Vagina (tissue), 2 donors: ENCODE measurements at regions not wholly inside any gene's neighbourhood (a gene's known extent, or its start where the extent isn't known, plus 50 kb on each side); places are given as distances from the start of the nearest gene placed in this dataset.

ENCODE experiments used
- DNase-seq, 2 donors: peaks; one replicate each; pipeline ENCODE4 v3.0.0-alpha.2; 2017; ENCODE audit errors: extremely low spot score in 2 of 2
- H3K27ac ChIP-seq: fragments of 200-600 bp; sonication (generic); one replicate; pipeline ENCODE4 v1.5.1; 2019
- H3K27me3 ChIP-seq: fragments of 200-600 bp; sonication (generic); one replicate; pipeline ENCODE4 v1.5.1; 2019
- H3K36me3 ChIP-seq, 2 donors: fragments of 200-600 bp; sonication (generic); one replicate each; pipeline ENCODE4 v1.5.1; 2017 to 2019
- H3K4me1 ChIP-seq: fragments of 200-600 bp; sonication (generic); one replicate; pipeline ENCODE4 v1.5.1; 2019
- H3K4me3 ChIP-seq, 2 donors: fragments of 200-600 bp; sonication (generic); 1 replicate in 1 of 2; 2 replicates in 1 of 2; pipeline ENCODE4 v1.5.1; 2016 to 2019
- H3K9me3 ChIP-seq: fragments of 200-600 bp; sonication (generic); one replicate; pipeline ENCODE4 v1.5.1; 2019
- POLR2A ChIP-seq, 2 donors: fragments of 450-650 bp; IDR thresholded peaks; one replicate each; pipeline ENCODE4 v1.6.1; 2017; ENCODE audit warnings: antibody characterized with exemption in 2 of 2, mild to moderate bottlenecking in 2 of 2, moderate library complexity in 2 of 2
- POLR2AphosphoS5 ChIP-seq, 2 donors: sonication (generic); formaldehyde crosslinking; IDR thresholded peaks; one replicate each; pipeline ENCODE4 v1.9.0; 2017; ENCODE audit warnings: antibody characterized with exemption in 2 of 2, mild to moderate bottlenecking in 2 of 2, low read depth in 1 of 2; ENCODE audit not compliant: insufficient read depth in 1 of 2
- intact Hi-C: fragments of 100-400 bp; cut with DNase I; formaldehyde crosslinking; loops from one replicate; pipeline ENCODE4 v1.15.1; 2023
- TF ChIP-seq, protein P1 (sequence below), 3 experiments: fragments of 450-650 bp in 2 of 3; fragments of 200-600 bp in 1 of 3; sonication (generic) in 1 of 3; IDR thresholded peaks; one replicate each; pipeline ENCODE4 v1.5.1; 2017 to 2019; ENCODE audit warnings: antibody characterized with exemption in 3 of 3, mild to moderate bottlenecking in 2 of 3, moderate library complexity in 2 of 3

DNA sequence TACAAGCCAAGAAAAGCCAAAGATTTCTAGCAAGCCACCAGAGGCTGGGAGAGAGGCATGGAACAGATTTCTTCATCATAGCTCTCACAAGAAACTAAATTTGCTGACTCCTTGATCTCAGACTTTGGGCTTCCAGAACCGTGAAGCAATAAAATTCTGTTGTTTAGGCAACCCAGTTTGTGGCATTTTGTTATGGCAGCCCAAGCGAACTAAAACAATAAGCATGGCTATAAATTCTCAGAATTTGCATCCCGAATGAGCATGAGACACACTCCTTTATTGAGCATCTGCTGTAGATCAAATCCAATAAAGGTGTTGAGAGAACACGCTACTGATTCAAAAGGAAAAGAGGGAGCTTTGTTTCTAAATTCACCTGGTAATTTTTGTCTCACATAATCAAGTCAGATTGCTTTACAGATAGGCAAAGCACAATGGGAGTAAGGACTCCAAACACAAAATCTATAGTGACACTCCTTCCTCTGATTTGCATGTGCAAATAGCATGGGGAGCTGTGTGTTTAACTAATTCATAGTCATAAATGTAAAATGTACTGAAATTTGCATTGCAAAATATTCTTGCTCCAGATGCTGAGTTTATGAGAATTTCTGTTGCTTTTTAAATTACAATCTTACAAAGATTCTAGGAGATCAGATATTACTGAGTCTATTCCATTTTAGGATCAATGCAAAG lies 308.7 kb downstream of the MED10 start:
- no peaks in the 10 kb centered on the region for H3K4me1 ChIP-seq
- intact Hi-C loops, result no loop called here

GRCh38 chr5:6066016-6066415 lies 312.3 kb downstream of the MED10 start:
- TF ChIP-seq POLR2AphosphoS5 (IDR thresholded peaks at IDR 0.05; ENCODE audit: insufficient read depth in 1 of 2, low read depth in 1 of 2) (no peak), POLR2A (IDR thresholded peaks at IDR 0.05) (no peak)
- TF ChIP-seq, protein P1, sequence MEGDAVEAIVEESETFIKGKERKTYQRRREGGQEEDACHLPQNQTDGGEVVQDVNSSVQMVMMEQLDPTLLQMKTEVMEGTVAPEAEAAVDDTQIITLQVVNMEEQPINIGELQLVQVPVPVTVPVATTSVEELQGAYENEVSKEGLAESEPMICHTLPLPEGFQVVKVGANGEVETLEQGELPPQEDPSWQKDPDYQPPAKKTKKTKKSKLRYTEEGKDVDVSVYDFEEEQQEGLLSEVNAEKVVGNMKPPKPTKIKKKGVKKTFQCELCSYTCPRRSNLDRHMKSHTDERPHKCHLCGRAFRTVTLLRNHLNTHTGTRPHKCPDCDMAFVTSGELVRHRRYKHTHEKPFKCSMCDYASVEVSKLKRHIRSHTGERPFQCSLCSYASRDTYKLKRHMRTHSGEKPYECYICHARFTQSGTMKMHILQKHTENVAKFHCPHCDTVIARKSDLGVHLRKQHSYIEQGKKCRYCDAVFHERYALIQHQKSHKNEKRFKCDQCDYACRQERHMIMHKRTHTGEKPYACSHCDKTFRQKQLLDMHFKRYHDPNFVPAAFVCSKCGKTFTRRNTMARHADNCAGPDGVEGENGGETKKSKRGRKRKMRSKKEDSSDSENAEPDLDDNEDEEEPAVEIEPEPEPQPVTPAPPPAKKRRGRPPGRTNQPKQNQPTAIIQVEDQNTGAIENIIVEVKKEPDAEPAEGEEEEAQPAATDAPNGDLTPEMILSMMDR (IDR thresholded peaks at IDR 0.05), result no peak
- H3K27me3 ChIP-seq, result no peaks in the 10 kb centered on the region
- H3K4me3 ChIP-seq, result no peak overlapping the region
- peak in 1 of 2 donors; percentile 52 for DNase-seq
- H3K4me1 ChIP-seq, result no peaks in the 10 kb centered on the region
- no peak overlapping the region for H3K27ac ChIP-seq
- H3K9me3 ChIP-seq, result no peaks in the 10 kb centered on the region
- no peaks in the 10 kb centered on the region for H3K36me3 ChIP-seq
- intact Hi-C loops, result no loop called here

More for the DNA sequence above, 308.7 kb downstream of the MED10 start:
- Histone ChIP-seq H3K27ac (no peak overlapping the region), H3K27me3 (no peaks in the 10 kb centered on the region), H3K4me3 (no peak overlapping the region), H3K9me3 (no peaks in the 10 kb centered on the region), H3K36me3 (no peaks in the 10 kb centered on the region)
- DNase-seq, result peak in 1 of 2 donors; percentile 18
- TF ChIP-seq POLR2A (IDR thresholded peaks at IDR 0.05) (no peak), POLR2AphosphoS5 (IDR thresholded peaks at IDR 0.05; ENCODE audit: insufficient read depth in 1 of 2, low read depth in 1 of 2) (no peak)
- TF ChIP-seq, protein P1 (IDR thresholded peaks at IDR 0.05), result no peak

- no peak overlapping the region for H3K4me3 ChIP-seq
- DNase-seq, result peak in 1 of 2 donors; percentile 37
- H3K4me1 ChIP-seq, result no peaks in the 10 kb centered on the region
- TF ChIP-seq, protein P1 (IDR thresholded peaks at IDR 0.05), result no peak
- TF ChIP-seq POLR2AphosphoS5 (IDR thresholded peaks at IDR 0.05; ENCODE audit: insufficient read depth in 1 of 2, low read depth in 1 of 2) (no peak), POLR2A (IDR thresholded peaks at IDR 0.05) (no peak)
- H3K27ac ChIP-seq, result no peak overlapping the region
- no peaks in the 10 kb centered on the region for H3K9me3 ChIP-seq
- H3K27me3 ChIP-seq, result no peaks in the 10 kb centered on the region
- no peaks in the 10 kb centered on the region for H3K36me3 ChIP-seq
- intact Hi-C loops, result no loop called here
Measured at GRCh38 chr5:6059137-6059800, 319.1 kb downstream of the MED10 start.

- intact Hi-C loops, result no loop called here
- H3K4me1 ChIP-seq, result no peaks in the 10 kb centered on the region
- no peak for TF ChIP-seq POLR2AphosphoS5 (IDR thresholded peaks at IDR 0.05; ENCODE audit: insufficient read depth in 1 of 2, low read depth in 1 of 2)
- TF ChIP-seq, protein P1 (IDR thresholded peaks at IDR 0.05), result no peak
- no peak for TF ChIP-seq POLR2A (IDR thresholded peaks at IDR 0.05)
- peak in 1 of 2 donors; percentile 62 for DNase-seq
- H3K4me3 ChIP-seq, result no peak overlapping the region
- H3K9me3 ChIP-seq, result no peaks in the 10 kb centered on the region
- H3K36me3 ChIP-seq, result no peaks in the 10 kb centered on the region
- no peaks in the 10 kb centered on the region for H3K27me3 ChIP-seq
- no peak overlapping the region for H3K27ac ChIP-seq
Measured at GRCh38 chr5:6058055-6058715, 320.2 kb downstream of the MED10 start.
